ENCODE measurements at regions not wholly inside any gene's neighbourhood (a gene's known extent, or its start where the extent isn't known, plus 50 kb on each side); places are given as distances from the start of the nearest gene placed in this dataset.

GRCh38 chr3:118304557-118304956 lies 730.1 kb downstream of the IGSF11 start:
- TF ChIP-seq EZH2 (IDR thresholded peaks at IDR 0.05; ENCODE audit: low read depth, unreplicated experiment) (no peak), POLR2AphosphoS5 (IDR thresholded peaks at IDR 0.05; ENCODE audit: low read depth) (no peak), EZH2phosphoT487 (IDR thresholded peaks at IDR 0.05; ENCODE audit: unreplicated experiment) (no peak)
- TF ChIP-seq, protein P1, sequence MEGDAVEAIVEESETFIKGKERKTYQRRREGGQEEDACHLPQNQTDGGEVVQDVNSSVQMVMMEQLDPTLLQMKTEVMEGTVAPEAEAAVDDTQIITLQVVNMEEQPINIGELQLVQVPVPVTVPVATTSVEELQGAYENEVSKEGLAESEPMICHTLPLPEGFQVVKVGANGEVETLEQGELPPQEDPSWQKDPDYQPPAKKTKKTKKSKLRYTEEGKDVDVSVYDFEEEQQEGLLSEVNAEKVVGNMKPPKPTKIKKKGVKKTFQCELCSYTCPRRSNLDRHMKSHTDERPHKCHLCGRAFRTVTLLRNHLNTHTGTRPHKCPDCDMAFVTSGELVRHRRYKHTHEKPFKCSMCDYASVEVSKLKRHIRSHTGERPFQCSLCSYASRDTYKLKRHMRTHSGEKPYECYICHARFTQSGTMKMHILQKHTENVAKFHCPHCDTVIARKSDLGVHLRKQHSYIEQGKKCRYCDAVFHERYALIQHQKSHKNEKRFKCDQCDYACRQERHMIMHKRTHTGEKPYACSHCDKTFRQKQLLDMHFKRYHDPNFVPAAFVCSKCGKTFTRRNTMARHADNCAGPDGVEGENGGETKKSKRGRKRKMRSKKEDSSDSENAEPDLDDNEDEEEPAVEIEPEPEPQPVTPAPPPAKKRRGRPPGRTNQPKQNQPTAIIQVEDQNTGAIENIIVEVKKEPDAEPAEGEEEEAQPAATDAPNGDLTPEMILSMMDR (conservative IDR thresholded peaks at IDR 0.05; ENCODE audit: low read depth in 2 of 2): no peak

Measured in GM23338 (cell line).